GM23338 (cell line): ENCODE measurements at regions not wholly inside any gene's neighbourhood (a gene's known extent, or its start where the extent isn't known, plus 50 kb on each side); places are given as distances from the start of the nearest gene placed in this dataset.

Experiments used
- ATAC-seq: fragments of 200-7000 bp; cut with Tn5 transposase; 3 replicates; pipeline ENCODE4 v1.9.1; 2020
- DNase-seq: peaks from one replicate; pipeline ENCODE4 v3.0.0-alpha.2; 2015; ENCODE audit warnings: low spot score
- H2AFZ ChIP-seq: fragments of 200-600 bp; sonication (generic); 2 replicates; pipeline ENCODE4 v1.8.0; 2016; ENCODE audit warnings: antibody characterized with exemption, mild to moderate bottlenecking, moderate library complexity
- H3F3A ChIP-seq: fragments of 200-600 bp; sonication (generic); replicated peaks from 2 replicates; pipeline ENCODE4 v1.8.0; 2017; ENCODE audit warnings: antibody characterized with exemption, mixed run types, low read depth
- H3K27ac ChIP-seq: fragments of 200-600 bp; sonication (generic); 2 replicates; pipeline ENCODE4 v1.6.1; 2016; ENCODE audit warnings: low read depth
- H3K27me3 ChIP-seq: fragments of 200-600 bp; sonication (generic); 2 replicates; pipeline ENCODE4 v1.8.0; 2016; ENCODE audit warnings: mild to moderate bottlenecking, mixed run types, moderate library complexity; ENCODE audit not compliant: insufficient read depth
- H3K36me3 ChIP-seq: fragments of 200-600 bp; sonication (generic); 2 replicates; pipeline ENCODE4 v1.8.0; 2016; ENCODE audit warnings: mild to moderate bottlenecking; ENCODE audit not compliant: insufficient read depth
- H3K4me1 ChIP-seq: fragments of 200-600 bp; sonication (generic); 2 replicates; pipeline ENCODE4 v1.8.0; 2016; ENCODE audit warnings: mild to moderate bottlenecking, moderate library complexity; ENCODE audit not compliant: insufficient read depth
- H3K4me2 ChIP-seq: fragments of 200-600 bp; sonication (generic); 2 replicates; pipeline ENCODE4 v1.7.1; 2017; ENCODE audit warnings: mixed run types
- H3K4me3 ChIP-seq: fragments of 200-600 bp; sonication (generic); 2 replicates; pipeline ENCODE4 v1.6.1; 2016; ENCODE audit warnings: mixed run types
- H3K79me2 ChIP-seq: fragments of 200-600 bp; sonication (generic); replicated peaks from 2 replicates; pipeline ENCODE4 v1.8.0; 2017; ENCODE audit warnings: mild to moderate bottlenecking; ENCODE audit not compliant: insufficient read depth
- H3K9me2 ChIP-seq: fragments of 200-600 bp; sonication (generic); 2 replicates; pipeline ENCODE4 v1.8.0; 2017; ENCODE audit not compliant: insufficient read depth
- H4K20me1 ChIP-seq: fragments of 200-600 bp; sonication (generic); replicated peaks from 2 replicates; pipeline ENCODE4 v1.8.0; 2017; ENCODE audit warnings: mild to moderate bottlenecking; ENCODE audit not compliant: insufficient read depth
- H3K27ac Mint-ChIP-seq: 2 replicates; pipeline ENCODE4 v1.8.0; 2020; ENCODE audit warnings: inconsistent platforms, mild to moderate bottlenecking, moderate library complexity, mixed read lengths
- H3K27me3 Mint-ChIP-seq: 3 replicates; pipeline ENCODE4 v1.8.0; 2022; ENCODE audit warnings: low read depth, mild to moderate bottlenecking, moderate library complexity, mixed read lengths, inconsistent platforms; ENCODE audit not compliant: insufficient read depth, poor library complexity
- H3K36me3 Mint-ChIP-seq: 3 replicates; pipeline ENCODE4 v1.8.0; 2021; ENCODE audit warnings: low read depth, mild to moderate bottlenecking, inconsistent platforms, moderate library complexity, mixed read lengths
- H3K4me1 Mint-ChIP-seq: 3 replicates; pipeline ENCODE4 v1.8.0; 2020; ENCODE audit warnings: mild to moderate bottlenecking, inconsistent platforms, mixed read lengths
- H3K4me3 Mint-ChIP-seq: 3 replicates; pipeline ENCODE4 v1.8.0; 2021; ENCODE audit warnings: moderate library complexity, mild to moderate bottlenecking, inconsistent platforms, mixed read lengths
- H3K9me3 Mint-ChIP-seq: 3 replicates; pipeline ENCODE4 v1.8.0; 2020; ENCODE audit warnings: moderate library complexity, mild to moderate bottlenecking, inconsistent platforms, mixed read lengths
- CREB1 ChIP-seq: fragments of 250-450 bp; sonication (Bioruptor Pico); IDR thresholded peaks from 2 replicates; pipeline ENCODE4 v1.5.0; 2020; ENCODE audit warnings: low read depth, mild to moderate bottlenecking, moderate library complexity
- CTCF ChIP-seq, 2 experiments: fragments of 200-600 bp in 1 of 2; sonication (generic) in 1 of 2; conservative IDR thresholded peaks; 2 replicates each; pipeline versions ENCODE4 v1.5.1 to v1.6.1; 2016 to 2017; ENCODE audit warnings: antibody characterized with exemption in 2 of 2, low read depth in 2 of 2, mild to moderate bottlenecking in 2 of 2, moderate library complexity in 1 of 2
- ETS1 ChIP-seq: IDR thresholded peaks from 2 replicates; pipeline ENCODE4 v1.6.1; 2016; ENCODE audit warnings: antibody characterized with exemption
- EZH2phosphoT487 ChIP-seq: fragments of 200-600 bp; sonication (generic); IDR thresholded peaks from one replicate; pipeline ENCODE4 v1.8.1; 2018; ENCODE audit warnings: antibody characterized with exemption; ENCODE audit not compliant: unreplicated experiment
- JUNB ChIP-seq: IDR thresholded peaks from one replicate; pipeline ENCODE4 v1.6.1; 2016; ENCODE audit warnings: antibody characterized with exemption; ENCODE audit not compliant: unreplicated experiment
- POLR2AphosphoS5 ChIP-seq: IDR thresholded peaks from 2 replicates; pipeline ENCODE4 v1.6.1; 2016; ENCODE audit warnings: antibody characterized with exemption, low read depth
- REST ChIP-seq: IDR thresholded peaks from one replicate; pipeline ENCODE4 v1.6.1; 2018; ENCODE audit warnings: antibody characterized with exemption; ENCODE audit not compliant: unreplicated experiment
- STAT1 ChIP-seq: IDR thresholded peaks from one replicate; pipeline ENCODE4 v1.6.1; 2016; ENCODE audit warnings: antibody characterized with exemption; ENCODE audit not compliant: unreplicated experiment
- ZNF114 ChIP-seq: fragments of 250-450 bp; sonication (Bioruptor Pico); IDR thresholded peaks from 2 replicates; pipeline ENCODE4 v1.5.0; 2020; ENCODE audit warnings: mild to moderate bottlenecking, moderate library complexity
- ZNF331 ChIP-seq: fragments of 250-450 bp; sonication (Bioruptor Pico); IDR thresholded peaks from 2 replicates; pipeline ENCODE4 v1.5.0; 2020; ENCODE audit warnings: low read depth, mild to moderate bottlenecking, moderate library complexity

- Histone ChIP-seq H3K36me3 (no peaks in the 10 kb centered on the region), H3K4me3 (no peak overlapping the region), H3K27me3 (no peaks in the 10 kb centered on the region), H3F3A (no peaks in the 10 kb centered on the region), H2AFZ (peak overlapping the region; percentile 3; the same call in 1 of the 2 replicates), H4K20me1 (no peaks in the 10 kb centered on the region), H3K4me1 (no peaks in the 10 kb centered on the region), H3K27ac (no peak overlapping the region), H3K9me2 (peaks cover 14% of the 10 kb centered on the region), H3K4me2 (no peak overlapping the region), H3K79me2 (no peaks in the 10 kb centered on the region)
- no peak for TF ChIP-seq ZNF114 (CRISPR knock-in tag)
- no peak for TF ChIP-seq STAT1
- no peak for TF ChIP-seq JUNB
- no peak for TF ChIP-seq ZNF331 (CRISPR knock-in tag)
- TF ChIP-seq CREB1 (CRISPR knock-in tag) = no peak
- TF ChIP-seq CTCF (conservative IDR thresholded peaks at IDR 0.05; ENCODE audit: low read depth in 2 of 2) = no peak
- no peak for TF ChIP-seq EZH2phosphoT487
- TF ChIP-seq POLR2AphosphoS5 = no peak
- TF ChIP-seq ETS1 = no peak
- no peak for TF ChIP-seq REST
- H3K27ac Mint-ChIP-seq = no peak overlapping the region
- H3K27me3 Mint-ChIP-seq = no peaks in the 10 kb centered on the region
- ATAC-seq (no peak), DNase-seq (no peak)
- no peaks in the 10 kb centered on the region for H3K4me1 Mint-ChIP-seq
- no peaks in the 10 kb centered on the region for H3K36me3 Mint-ChIP-seq
- no peak overlapping the region for H3K4me3 Mint-ChIP-seq
- H3K9me3 Mint-ChIP-seq = no peaks in the 10 kb centered on the region; the same call in 2 of the 3 replicates
Measured at GRCh38 chr1:234941321-234942011, 187.2 kb downstream of the TOMM20 start.
